ENCODE measurements at regions not wholly inside any gene's neighbourhood (a gene's known extent, or its start where the extent isn't known, plus 50 kb on each side); places are given as distances from the start of the nearest gene placed in this dataset.

- ChIA-PET POLR2A (ENCODE audit: low non-redundant PET) (no interaction called here), CTCF (no interaction called here)
- intact Hi-C loops (cut with micrococcal nuclease; ENCODE audit: unreplicated experiment): no loop called here
- Histone ChIP-seq H3K9me3 (ENCODE audit: low read depth, low read length, poor library complexity, severe bottlenecking) (no peaks in the 10 kb centered on the region), H3K27me3 (replicated peaks; ENCODE audit: insufficient read depth, low read depth, low read length, poor library complexity) (no peaks in the 10 kb centered on the region), H3K4me3 (ENCODE audit: low read depth, low read length, poor library complexity, severe bottlenecking) (no peak overlapping the region), H3K4me1 (ENCODE audit: insufficient read depth, low read length, poor library complexity, severe bottlenecking) (no peaks in the 10 kb centered on the region), H3K36me3 (ENCODE audit: insufficient read depth, low read length, poor library complexity, severe bottlenecking) (no peaks in the 10 kb centered on the region), H3K27ac (ENCODE audit: low read depth, low read length, poor library complexity, severe bottlenecking) (no peak overlapping the region)
- no peak for DNase-seq (ENCODE audit: low spot score)
- no TSS peak for BruUV-seq (replicated peaks)
- TF ChIP-seq CTCF (conservative IDR thresholded peaks at IDR 0.05; ENCODE audit: low read depth, low read length) (no peak), EZH2 (IDR thresholded peaks at IDR 0.05; ENCODE audit: borderline replicate concordance, low read depth, low read length, poor library complexity, severe bottlenecking) (no peak)
These were observed 477.7 kb upstream of the HS6ST1 start for GRCh38 chr2:128796321-128796720.

GRCh38 chr2:128797092-128797491 is 478.4 kb upstream of the HS6ST1 start:
- Histone ChIP-seq H3K4me1 (ENCODE audit: insufficient read depth, low read length, poor library complexity, severe bottlenecking) (no peaks in the 10 kb centered on the region), H3K4me3 (ENCODE audit: low read depth, low read length, poor library complexity, severe bottlenecking) (no peak overlapping the region), H3K27me3 (replicated peaks; ENCODE audit: insufficient read depth, low read depth, low read length, poor library complexity) (no peaks in the 10 kb centered on the region), H3K27ac (ENCODE audit: low read depth, low read length, poor library complexity, severe bottlenecking) (no peak overlapping the region), H3K9me3 (ENCODE audit: low read depth, low read length, poor library complexity, severe bottlenecking) (no peaks in the 10 kb centered on the region), H3K36me3 (ENCODE audit: insufficient read depth, low read length, poor library complexity, severe bottlenecking) (no peaks in the 10 kb centered on the region)
- BruUV-seq (replicated peaks): no TSS peak
- CTCF ChIA-PET: no interaction called here
- POLR2A ChIA-PET (ENCODE audit: low non-redundant PET): no interaction called here
- intact Hi-C loops (cut with micrococcal nuclease; ENCODE audit: unreplicated experiment): no loop called here
- no peak for TF ChIP-seq CTCF (conservative IDR thresholded peaks at IDR 0.05; ENCODE audit: low read depth, low read length)
- no peak for TF ChIP-seq EZH2 (IDR thresholded peaks at IDR 0.05; ENCODE audit: borderline replicate concordance, low read depth, low read length, poor library complexity, severe bottlenecking)
- DNase-seq (ENCODE audit: low spot score): no peak

GRCh38 chr2:128797533-128797932 is 478.9 kb upstream of the HS6ST1 start:
- H3K27ac ChIP-seq (ENCODE audit: low read depth, low read length, poor library complexity, severe bottlenecking): no peak overlapping the region
- no peaks in the 10 kb centered on the region for H3K9me3 ChIP-seq (ENCODE audit: low read depth, low read length, poor library complexity, severe bottlenecking)
- no peak for DNase-seq (ENCODE audit: low spot score)
- TF ChIP-seq EZH2 (IDR thresholded peaks at IDR 0.05; ENCODE audit: borderline replicate concordance, low read depth, low read length, poor library complexity, severe bottlenecking) (no peak), CTCF (conservative IDR thresholded peaks at IDR 0.05; ENCODE audit: low read depth, low read length) (no peak)
- POLR2A ChIA-PET (ENCODE audit: low non-redundant PET): no interaction called here
- CTCF ChIA-PET: no interaction called here
- no peaks in the 10 kb centered on the region for H3K4me1 ChIP-seq (ENCODE audit: insufficient read depth, low read length, poor library complexity, severe bottlenecking)
- H3K4me3 ChIP-seq (ENCODE audit: low read depth, low read length, poor library complexity, severe bottlenecking): no peak overlapping the region
- no peaks in the 10 kb centered on the region for H3K36me3 ChIP-seq (ENCODE audit: insufficient read depth, low read length, poor library complexity, severe bottlenecking)
- no peaks in the 10 kb centered on the region for H3K27me3 ChIP-seq (replicated peaks; ENCODE audit: insufficient read depth, low read depth, low read length, poor library complexity)
- BruUV-seq (replicated peaks): no TSS peak
- intact Hi-C loops (cut with micrococcal nuclease; ENCODE audit: unreplicated experiment): no loop called here

Data from A673 (cell line).